NOMO-1 (cell line): ENCODE measurements at regions not wholly inside any gene's neighbourhood (a gene's known extent, or its start where the extent isn't known, plus 50 kb on each side); places are given as distances from the start of the nearest gene placed in this dataset.

Experiments used
- DNase-seq, 2 experiments: peaks; one replicate each; lab custom pipeline; 2025; ENCODE audit not compliant: unreplicated experiment in 2 of 2; lab: John Stamatoyannopoulos, UW

GRCh38 chr18:7349181-7349837, 118.4 kb downstream of the LRRC30 start:
- DNase-seq, result no peak

DNA sequence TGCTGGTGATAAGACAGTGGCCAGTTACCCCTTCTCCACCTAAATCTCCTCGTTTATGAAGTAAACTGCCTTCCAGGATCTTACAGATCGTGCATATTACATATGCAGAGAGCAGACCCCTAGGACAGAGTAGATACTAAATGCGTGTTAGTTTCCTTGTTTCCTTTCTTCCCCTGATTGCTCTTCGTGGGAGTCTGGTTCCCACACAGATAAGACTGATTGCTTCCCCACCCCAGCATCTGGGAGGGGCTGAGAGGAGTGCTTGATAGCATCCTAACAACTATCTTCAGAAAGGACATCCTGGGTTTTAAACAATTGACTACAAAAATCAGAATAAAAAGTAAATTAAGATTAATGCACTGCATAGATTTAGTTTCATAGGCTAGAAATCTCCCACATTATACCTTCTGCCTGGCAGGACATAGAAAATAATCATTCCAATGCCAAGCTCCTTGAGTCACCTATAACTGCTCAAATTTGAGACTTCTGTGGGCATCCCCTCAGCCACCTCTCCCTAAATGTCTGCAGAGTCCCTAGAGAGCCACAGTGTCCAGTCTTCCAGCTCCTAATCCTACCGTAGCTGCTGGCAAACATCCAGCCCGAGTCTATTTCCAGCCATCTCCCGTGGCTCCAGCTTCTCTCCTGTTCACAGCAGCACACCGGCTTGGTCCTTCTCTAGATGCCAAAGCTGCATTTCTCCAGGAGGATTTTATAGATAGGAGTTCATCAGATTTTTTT, 128.3 kb downstream of the LRRC30 start:
- no peak for DNase-seq

DNA sequence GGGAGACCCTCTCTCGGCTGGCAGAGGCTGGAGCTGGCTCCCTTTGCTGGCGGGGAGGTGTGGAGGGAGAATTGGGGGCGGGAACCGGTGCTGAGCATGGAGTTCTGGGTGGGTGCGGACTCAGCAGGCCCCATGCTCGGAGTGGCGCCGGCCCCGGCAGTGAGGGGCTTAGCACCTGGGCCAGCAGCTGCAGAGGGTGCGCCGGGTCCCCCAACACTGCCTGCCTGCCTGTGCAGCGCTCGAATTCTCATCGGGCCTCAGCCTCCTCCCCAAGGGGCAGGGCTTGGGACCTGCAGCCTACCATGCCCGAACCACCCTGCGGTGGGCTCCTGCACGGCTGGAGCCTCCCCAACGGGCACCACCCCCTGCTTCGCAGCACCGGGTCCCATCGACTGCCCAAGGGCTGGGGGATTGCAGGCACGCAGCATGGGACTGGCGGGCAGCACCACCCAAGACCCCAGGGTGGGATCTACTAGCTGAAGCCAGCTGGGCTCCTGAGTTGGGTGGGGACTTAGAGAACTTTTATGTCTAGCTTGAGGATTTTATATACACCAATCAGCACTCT, 129.8 kb downstream of the LRRC30 start:
- no peak for DNase-seq

DNA sequence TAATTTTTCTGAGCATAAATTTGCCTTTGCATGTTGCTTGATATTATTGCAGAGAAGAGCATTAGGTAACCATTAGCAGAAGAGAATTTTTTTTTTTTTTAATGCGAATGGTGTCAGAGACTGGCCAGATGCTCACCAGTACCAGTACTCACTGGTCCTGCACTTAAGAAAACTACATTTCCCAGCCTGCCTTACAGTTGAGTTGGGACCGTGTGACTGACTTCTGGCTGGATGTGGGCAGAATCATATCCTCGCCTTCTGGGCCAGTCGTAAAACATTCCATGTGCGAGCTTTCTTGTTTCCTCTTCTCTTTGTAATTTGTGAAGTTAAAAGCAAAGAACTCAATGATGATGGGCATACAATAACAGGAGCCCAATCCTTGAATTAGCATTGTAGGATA, 132.4 kb downstream of the LRRC30 start:
- DNase-seq, result no peak

DNA sequence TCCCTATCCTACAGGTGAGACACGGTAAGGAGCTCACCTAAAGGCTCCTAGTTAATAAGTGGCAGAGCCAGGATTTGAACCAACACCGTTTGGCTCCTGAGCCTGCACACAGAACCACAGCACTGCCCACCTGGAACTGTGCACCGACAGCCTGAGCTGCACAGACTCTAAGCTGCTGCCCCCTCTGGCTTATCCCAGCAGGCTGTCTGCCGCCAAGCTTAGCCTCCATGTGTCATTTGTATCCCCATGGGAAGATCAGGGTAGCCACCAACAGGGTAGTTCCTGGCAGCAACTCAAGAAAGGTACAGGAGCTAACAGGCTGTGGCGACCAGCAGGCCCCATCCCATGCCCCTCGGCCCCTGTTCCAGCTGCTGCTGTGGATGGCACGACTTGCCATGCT, 135.7 kb downstream of the LRRC30 start:
- DNase-seq, result no peak

DNA sequence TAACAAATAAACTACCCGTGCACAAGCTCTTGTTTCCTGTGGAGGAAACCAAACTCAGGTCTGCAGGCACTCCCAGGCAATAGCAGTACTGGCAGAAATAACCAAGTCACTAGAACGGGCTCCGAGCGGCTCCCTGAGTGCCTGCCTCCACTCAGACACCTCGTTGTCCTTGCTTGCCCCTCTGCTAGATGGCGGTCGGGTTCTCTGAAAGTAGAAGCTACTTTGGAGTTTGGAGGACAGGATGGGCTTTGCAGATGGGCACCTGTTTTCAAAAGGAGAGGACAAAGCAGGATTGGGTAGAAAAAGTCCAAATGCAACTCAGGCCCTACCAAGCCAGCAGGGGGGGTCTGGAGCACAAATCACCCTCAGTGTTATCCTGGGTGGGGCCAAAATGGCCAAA, 136.4 kb downstream of the LRRC30 start:
- no peak for DNase-seq

- DNase-seq, result no peak
Observed at GRCh38 chr18:7369006-7369405, 138.1 kb downstream of the LRRC30 start.

- no peak for DNase-seq
Observed at GRCh38 chr18:7370375-7370774, 139.5 kb downstream of the LRRC30 start.

DNA sequence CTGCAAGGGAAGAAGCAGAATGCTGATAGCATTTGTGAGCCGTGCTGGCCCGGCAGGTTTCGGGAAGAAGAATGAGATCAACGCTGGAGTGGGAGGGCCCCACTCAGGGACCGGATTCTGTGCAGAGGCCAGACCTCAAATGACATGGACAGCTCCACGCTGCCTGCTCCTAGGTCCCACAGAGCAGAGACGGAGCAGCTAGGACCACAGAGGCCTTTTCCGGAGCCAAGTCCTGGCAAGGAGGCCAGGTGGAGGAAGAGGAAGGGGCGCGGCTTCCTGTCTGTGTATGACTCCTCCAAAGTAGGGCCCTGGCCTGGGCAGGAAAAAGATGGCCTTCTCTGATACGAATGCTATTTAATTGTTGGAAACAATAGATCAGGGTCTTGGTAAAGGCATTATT, 139.9 kb downstream of the LRRC30 start:
- no peak for DNase-seq

DNA sequence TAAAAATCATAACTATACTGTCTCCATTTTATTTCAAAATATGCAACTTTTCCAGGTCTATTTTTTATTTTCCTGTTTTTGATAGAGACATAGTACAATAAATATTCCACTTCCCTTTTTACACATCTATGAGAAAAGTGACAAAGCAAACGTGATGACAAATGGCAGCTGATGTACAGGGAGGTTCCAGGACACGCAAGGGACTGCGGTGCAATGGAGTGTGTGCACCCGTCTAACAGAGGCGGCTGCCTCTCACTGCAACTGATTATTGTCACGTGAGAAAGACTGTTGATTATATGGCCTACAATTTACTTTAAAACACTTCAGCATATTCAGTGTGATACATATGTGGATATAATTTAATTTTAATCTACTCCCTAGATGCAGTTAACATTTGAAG, 142.6 kb downstream of the LRRC30 start:
- DNase-seq, result no peak

GRCh38 chr18:7381307-7381706, 150.4 kb downstream of the LRRC30 start:
- no peak for DNase-seq

GRCh38 chr18:7382328-7383001, 151.6 kb downstream of the LRRC30 start:
- DNase-seq, result no peak

- DNase-seq, result no peak
Observed at GRCh38 chr18:7383002-7383980, 152.4 kb downstream of the LRRC30 start.

DNA sequence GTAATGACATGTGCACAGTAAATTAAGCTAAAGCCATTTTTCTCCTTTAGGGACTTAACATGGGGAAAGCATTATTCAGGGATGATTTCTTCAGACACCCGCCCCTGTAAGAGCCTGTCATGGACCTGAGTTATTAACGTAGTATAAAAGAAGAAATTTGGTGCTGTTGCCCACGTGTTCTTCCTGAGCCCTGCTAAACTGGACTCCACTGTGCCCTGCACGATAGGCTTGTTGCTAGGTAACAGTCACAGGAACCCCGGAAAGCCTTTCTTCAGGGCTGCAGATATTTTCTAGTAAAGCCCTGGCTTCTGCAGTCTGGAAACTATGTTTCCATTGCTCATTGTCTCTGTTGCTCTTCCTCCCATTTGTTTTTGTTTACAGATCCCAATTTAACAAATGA, 157.9 kb downstream of the LRRC30 start:
- no peak for DNase-seq

DNA sequence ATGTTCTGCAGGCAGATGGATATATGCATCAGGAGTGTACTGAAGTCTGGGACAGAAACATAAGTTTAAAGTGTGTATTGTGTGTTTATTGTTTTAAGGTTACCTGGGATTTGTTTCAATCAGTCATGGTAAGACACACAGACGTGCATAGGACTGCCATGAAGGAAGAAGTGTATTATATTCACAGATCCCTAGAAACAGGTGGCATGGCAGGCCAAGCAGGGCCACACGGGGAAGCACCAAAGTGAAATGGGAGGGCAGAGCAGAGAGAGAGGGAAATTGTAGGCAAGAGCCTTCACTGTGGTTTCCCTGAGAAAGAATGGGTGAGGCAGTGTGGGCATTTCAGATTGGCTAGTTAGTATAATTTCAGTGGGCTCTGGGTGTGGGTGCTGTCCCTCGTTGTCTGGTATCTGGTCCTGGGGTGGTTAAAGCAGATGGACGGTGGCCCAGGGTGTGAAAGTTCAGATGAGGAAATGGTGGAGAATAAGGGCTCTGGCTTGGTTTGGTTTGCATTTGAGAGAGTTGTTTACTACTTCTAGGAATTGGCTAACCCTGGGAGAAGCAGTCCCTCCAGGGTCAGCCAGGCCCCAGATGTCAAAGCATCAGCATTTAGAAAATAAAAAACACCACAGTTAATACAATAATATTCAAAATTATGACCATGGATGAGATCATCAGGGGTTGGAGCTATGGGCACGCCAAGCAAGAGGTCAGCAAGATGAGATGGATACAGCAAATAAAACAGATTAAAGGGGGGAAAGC, 160.0 kb downstream of the LRRC30 start:
- DNase-seq, result no peak

GRCh38 chr18:7393080-7393479, 162.2 kb downstream of the LRRC30 start:
- no peak for DNase-seq

GRCh38 chr18:7394050-7394659, 163.3 kb downstream of the LRRC30 start:
- no peak for DNase-seq

DNA sequence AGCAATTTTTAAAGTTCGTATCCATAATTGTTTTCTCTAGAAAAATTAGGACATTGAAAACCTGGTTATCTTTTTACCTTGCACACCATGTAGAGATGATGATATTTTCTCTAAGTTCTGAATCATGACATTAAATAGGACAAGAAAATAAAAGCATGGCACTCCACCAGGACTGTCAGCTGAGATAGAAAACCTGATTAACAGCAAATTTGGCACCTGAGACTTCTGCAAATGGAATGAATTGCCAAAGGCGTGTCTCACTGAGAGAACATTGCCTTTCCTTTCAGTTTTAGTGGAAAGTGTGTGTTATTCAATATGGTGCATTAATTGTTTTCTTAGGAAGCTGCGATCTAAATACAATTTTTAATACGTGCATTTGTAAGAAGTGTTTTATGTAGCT, 164.7 kb downstream of the LRRC30 start:
- no peak for DNase-seq

DNA sequence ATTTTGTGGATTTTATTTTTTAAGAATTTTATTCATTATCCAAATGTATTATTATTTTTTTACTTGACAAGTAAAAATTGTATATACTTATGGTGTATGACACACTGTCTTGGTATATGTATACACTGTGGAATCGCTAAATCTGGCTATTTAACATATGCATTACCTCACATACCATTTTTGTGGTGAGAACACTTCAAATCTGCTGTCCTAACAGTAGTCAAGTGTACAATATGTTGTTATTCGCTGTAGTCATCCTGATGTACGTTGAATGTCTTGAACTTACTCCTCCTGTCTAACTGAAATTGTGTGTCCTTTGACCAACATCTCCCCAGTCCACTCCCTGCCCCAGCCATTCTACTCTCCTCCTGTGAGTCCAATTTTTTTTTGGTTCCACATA, 153.2 kb upstream of the PTPRM start:
- DNase-seq, result no peak
